HL-60 (cell line): ENCODE measurements at regions not wholly inside any gene's neighbourhood (a gene's known extent, or its start where the extent isn't known, plus 50 kb on each side); places are given as distances from the start of the nearest gene placed in this dataset.
"Not testable (repeated sequence)": the region's sequence is repeated elsewhere in the genome, so short reads cannot be mapped to it uniquely, and the experiment has no call there.

ENCODE experiments used
- POLR2AphosphoS5 ChIP-seq: IDR thresholded peaks from 2 replicates; pipeline ENCODE4 v1.6.1; 2012; ENCODE audit warnings: low read depth
- TF ChIP-seq, protein P1 (sequence below): IDR thresholded peaks from one replicate; pipeline ENCODE4 v1.5.1; 2011; ENCODE audit warnings: low read length, control low read depth, inconsistent platforms; ENCODE audit not compliant: insufficient read depth

DNA sequence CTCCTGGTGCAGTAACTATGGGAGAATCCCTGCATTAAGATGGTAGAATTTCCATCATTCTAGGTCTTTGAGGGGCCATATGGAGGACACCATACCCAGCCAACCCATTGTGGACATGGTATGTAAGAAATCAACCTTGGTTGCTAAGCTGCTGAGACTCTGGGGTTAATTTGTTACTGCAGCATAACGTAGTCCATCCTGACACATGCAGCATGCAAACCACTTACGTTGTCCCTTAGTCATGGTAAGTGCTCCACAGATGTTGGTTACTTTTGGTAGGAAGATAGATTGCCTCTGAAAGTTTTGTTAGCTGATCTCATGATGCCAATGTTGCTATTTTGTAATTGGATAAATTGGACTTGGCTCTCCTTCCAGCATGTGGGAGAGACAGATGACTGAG is 53.8 kb upstream of the EEF2KMT start:
- TF ChIP-seq POLR2AphosphoS5 = not testable (repeated sequence)
- TF ChIP-seq, protein P1, sequence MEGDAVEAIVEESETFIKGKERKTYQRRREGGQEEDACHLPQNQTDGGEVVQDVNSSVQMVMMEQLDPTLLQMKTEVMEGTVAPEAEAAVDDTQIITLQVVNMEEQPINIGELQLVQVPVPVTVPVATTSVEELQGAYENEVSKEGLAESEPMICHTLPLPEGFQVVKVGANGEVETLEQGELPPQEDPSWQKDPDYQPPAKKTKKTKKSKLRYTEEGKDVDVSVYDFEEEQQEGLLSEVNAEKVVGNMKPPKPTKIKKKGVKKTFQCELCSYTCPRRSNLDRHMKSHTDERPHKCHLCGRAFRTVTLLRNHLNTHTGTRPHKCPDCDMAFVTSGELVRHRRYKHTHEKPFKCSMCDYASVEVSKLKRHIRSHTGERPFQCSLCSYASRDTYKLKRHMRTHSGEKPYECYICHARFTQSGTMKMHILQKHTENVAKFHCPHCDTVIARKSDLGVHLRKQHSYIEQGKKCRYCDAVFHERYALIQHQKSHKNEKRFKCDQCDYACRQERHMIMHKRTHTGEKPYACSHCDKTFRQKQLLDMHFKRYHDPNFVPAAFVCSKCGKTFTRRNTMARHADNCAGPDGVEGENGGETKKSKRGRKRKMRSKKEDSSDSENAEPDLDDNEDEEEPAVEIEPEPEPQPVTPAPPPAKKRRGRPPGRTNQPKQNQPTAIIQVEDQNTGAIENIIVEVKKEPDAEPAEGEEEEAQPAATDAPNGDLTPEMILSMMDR = not testable (repeated sequence)
